SK-N-SH treated with all-trans-retinoic acid at 6 μM for 48 hours (cell line): ENCODE measurements at regions not wholly inside any gene's neighbourhood (a gene's known extent, or its start where the extent isn't known, plus 50 kb on each side); places are given as distances from the start of the nearest gene placed in this dataset.

Experiments used
- ATAC-seq: fragments of 200-7000 bp; cut with Tn5 transposase; 3 replicates; pipeline ENCODE4 v1.9.1; 2020; ENCODE audit warnings: mild to moderate bottlenecking, moderate library complexity
- ARNTL ChIP-seq: fragments of 450-650 bp; formaldehyde crosslinking; IDR thresholded peaks from 2 replicates; pipeline ENCODE4 v1.5.0; 2020; ENCODE audit warnings: low read depth, mild to moderate bottlenecking, moderate library complexity, borderline replicate concordance
- BACH2 ChIP-seq: fragments of 250-450 bp; sonication (Bioruptor Pico); IDR thresholded peaks from 2 replicates; pipeline ENCODE4 v1.9.0; 2021; ENCODE audit warnings: mild to moderate bottlenecking, borderline replicate concordance
- CREB5 ChIP-seq: fragments of 250-450 bp; sonication (Bioruptor Pico); IDR thresholded peaks from 2 replicates; pipeline ENCODE4 v1.5.1; 2020; ENCODE audit warnings: low read depth, mild to moderate bottlenecking, moderate library complexity
- CSDC2 ChIP-seq: fragments of 250-450 bp; sonication (Bioruptor Pico); IDR thresholded peaks from 2 replicates; pipeline ENCODE4 v1.5.0; 2020; ENCODE audit warnings: mild to moderate bottlenecking, moderate library complexity
- ESRRG ChIP-seq: fragments of 250-450 bp; sonication (Bioruptor Pico); IDR thresholded peaks from 2 replicates; pipeline ENCODE4 v1.6.1; 2021; ENCODE audit warnings: mild to moderate bottlenecking
- ISL1 ChIP-seq: fragments of 250-450 bp; sonication (Bioruptor Pico); IDR thresholded peaks from 2 replicates; pipeline ENCODE4 v2.1.2; 2022; ENCODE audit warnings: mild to moderate bottlenecking, moderate library complexity
- OSR1 ChIP-seq: fragments of 250-450 bp; sonication (Bioruptor Pico); IDR thresholded peaks from 2 replicates; pipeline ENCODE4 v1.8.0; 2022; ENCODE audit warnings: moderate library complexity, mild to moderate bottlenecking, inconsistent platforms
- PPARA ChIP-seq: fragments of 250-450 bp; sonication (Bioruptor Pico); IDR thresholded peaks from 2 replicates; pipeline ENCODE4 v1.5.0; 2020; ENCODE audit warnings: mild to moderate bottlenecking, borderline replicate concordance
- RARB ChIP-seq: fragments of 250-450 bp; sonication (Bioruptor Pico); IDR thresholded peaks from 2 replicates; pipeline ENCODE4 v1.8.0; 2021; ENCODE audit warnings: mild to moderate bottlenecking, moderate library complexity
- TCF4 ChIP-seq: fragments of 250-450 bp; sonication (Bioruptor Pico); IDR thresholded peaks from 2 replicates; pipeline ENCODE4 v1.8.0; 2021; ENCODE audit warnings: mild to moderate bottlenecking, moderate library complexity, borderline replicate concordance
- TOX ChIP-seq: fragments of 250-450 bp; sonication (Bioruptor Pico); IDR thresholded peaks from 2 replicates; pipeline ENCODE4 v1.8.0; 2021; ENCODE audit warnings: mild to moderate bottlenecking, moderate library complexity, borderline replicate concordance
- ZC3H10 ChIP-seq: fragments of 250-450 bp; sonication (Bioruptor Pico); IDR thresholded peaks from 2 replicates; pipeline ENCODE4 v1.5.1; 2021; ENCODE audit warnings: mild to moderate bottlenecking, moderate library complexity
- ZFP3 ChIP-seq: fragments of 250-450 bp; sonication (Bioruptor Pico); IDR thresholded peaks from 2 replicates; pipeline ENCODE4 v1.5.0; 2020; ENCODE audit warnings: mild to moderate bottlenecking, moderate library complexity
- ZFP30 ChIP-seq: fragments of 450-650 bp; formaldehyde crosslinking; IDR thresholded peaks from 2 replicates; pipeline ENCODE4 v1.5.0; 2022; ENCODE audit warnings: mild to moderate bottlenecking, moderate library complexity
- ZNF565 ChIP-seq: fragments of 450-650 bp; formaldehyde crosslinking; conservative IDR thresholded peaks from 2 replicates; pipeline ENCODE4 v1.5.0; 2020; ENCODE audit warnings: low read depth, mild to moderate bottlenecking, moderate library complexity
- ZNF70 ChIP-seq: fragments of 450-650 bp; formaldehyde crosslinking; IDR thresholded peaks from 2 replicates; pipeline ENCODE4 v1.5.0; 2020; ENCODE audit warnings: mild to moderate bottlenecking, moderate library complexity
- ZNF8 ChIP-seq: fragments of 450-650 bp; formaldehyde crosslinking; IDR thresholded peaks from 2 replicates; pipeline ENCODE4 v1.5.0; 2020; ENCODE audit warnings: mild to moderate bottlenecking, moderate library complexity
- TF ChIP-seq, protein P1 (sequence below): fragments of 250-450 bp; sonication (Bioruptor Pico); IDR thresholded peaks from 2 replicates; pipeline ENCODE4 v1.5.0; 2020; ENCODE audit warnings: mild to moderate bottlenecking, moderate library complexity
- TF ChIP-seq, protein P2 (sequence below): fragments of 250-450 bp; sonication (Bioruptor Pico); IDR thresholded peaks from 2 replicates; pipeline ENCODE4 v1.8.0; 2021; ENCODE audit warnings: low read depth, mild to moderate bottlenecking, moderate library complexity, borderline replicate concordance
- TF ChIP-seq, protein P3 (sequence below): fragments of 250-450 bp; sonication (Bioruptor Pico); IDR thresholded peaks from 2 replicates; pipeline ENCODE4 v1.5.1; 2021; ENCODE audit warnings: mild to moderate bottlenecking, moderate library complexity
- TF ChIP-seq, protein P4 (sequence below): fragments of 250-450 bp; sonication (Bioruptor Pico); IDR thresholded peaks from 2 replicates; pipeline ENCODE4 v1.8.0; 2020; ENCODE audit warnings: mild to moderate bottlenecking, moderate library complexity, borderline replicate concordance

- TF ChIP-seq, protein P1, sequence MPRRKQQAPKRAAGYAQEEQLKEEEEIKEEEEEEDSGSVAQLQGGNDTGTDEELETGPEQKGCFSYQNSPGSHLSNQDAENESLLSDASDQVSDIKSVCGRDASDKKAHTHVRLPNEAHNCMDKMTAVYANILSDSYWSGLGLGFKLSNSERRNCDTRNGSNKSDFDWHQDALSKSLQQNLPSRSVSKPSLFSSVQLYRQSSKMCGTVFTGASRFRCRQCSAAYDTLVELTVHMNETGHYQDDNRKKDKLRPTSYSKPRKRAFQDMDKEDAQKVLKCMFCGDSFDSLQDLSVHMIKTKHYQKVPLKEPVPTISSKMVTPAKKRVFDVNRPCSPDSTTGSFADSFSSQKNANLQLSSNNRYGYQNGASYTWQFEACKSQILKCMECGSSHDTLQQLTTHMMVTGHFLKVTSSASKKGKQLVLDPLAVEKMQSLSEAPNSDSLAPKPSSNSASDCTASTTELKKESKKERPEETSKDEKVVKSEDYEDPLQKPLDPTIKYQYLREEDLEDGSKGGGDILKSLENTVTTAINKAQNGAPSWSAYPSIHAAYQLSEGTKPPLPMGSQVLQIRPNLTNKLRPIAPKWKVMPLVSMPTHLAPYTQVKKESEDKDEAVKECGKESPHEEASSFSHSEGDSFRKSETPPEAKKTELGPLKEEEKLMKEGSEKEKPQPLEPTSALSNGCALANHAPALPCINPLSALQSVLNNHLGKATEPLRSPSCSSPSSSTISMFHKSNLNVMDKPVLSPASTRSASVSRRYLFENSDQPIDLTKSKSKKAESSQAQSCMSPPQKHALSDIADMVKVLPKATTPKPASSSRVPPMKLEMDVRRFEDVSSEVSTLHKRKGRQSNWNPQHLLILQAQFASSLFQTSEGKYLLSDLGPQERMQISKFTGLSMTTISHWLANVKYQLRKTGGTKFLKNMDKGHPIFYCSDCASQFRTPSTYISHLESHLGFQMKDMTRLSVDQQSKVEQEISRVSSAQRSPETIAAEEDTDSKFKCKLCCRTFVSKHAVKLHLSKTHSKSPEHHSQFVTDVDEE = no peak
Observed at GRCh38 chr10:108639010-108639409, 1284.3 kb downstream of the XPNPEP1 start (continued).

GRCh38 chr10:108638225-108638624 lies 1285.1 kb downstream of the XPNPEP1 start:
- ATAC-seq = no peak
- TF ChIP-seq ZC3H10 (CRISPR knock-in tag) (no peak), ARNTL (CRISPR knock-in tag) (no peak), OSR1 (CRISPR knock-in tag) (no peak), ISL1 (CRISPR knock-in tag) (no peak), ZNF8 (CRISPR knock-in tag) (no peak), ZNF70 (CRISPR knock-in tag) (no peak)

- no peak for ATAC-seq
- TF ChIP-seq PPARA (CRISPR knock-in tag) (no peak), ZNF70 (CRISPR knock-in tag) (no peak), TOX (CRISPR knock-in tag) (no peak), ISL1 (CRISPR knock-in tag) (no peak), ESRRG (CRISPR knock-in tag) (no peak), ZFP30 (CRISPR knock-in tag) (no peak), TCF4 (CRISPR knock-in tag) (no peak), CSDC2 (CRISPR knock-in tag) (no peak), ZNF565 (no peak), RARB (CRISPR knock-in tag) (no peak), OSR1 (CRISPR knock-in tag) (no peak), CREB5 (CRISPR knock-in tag) (no peak)
- TF ChIP-seq, protein P1 = no peak
- TF ChIP-seq, protein P2, sequence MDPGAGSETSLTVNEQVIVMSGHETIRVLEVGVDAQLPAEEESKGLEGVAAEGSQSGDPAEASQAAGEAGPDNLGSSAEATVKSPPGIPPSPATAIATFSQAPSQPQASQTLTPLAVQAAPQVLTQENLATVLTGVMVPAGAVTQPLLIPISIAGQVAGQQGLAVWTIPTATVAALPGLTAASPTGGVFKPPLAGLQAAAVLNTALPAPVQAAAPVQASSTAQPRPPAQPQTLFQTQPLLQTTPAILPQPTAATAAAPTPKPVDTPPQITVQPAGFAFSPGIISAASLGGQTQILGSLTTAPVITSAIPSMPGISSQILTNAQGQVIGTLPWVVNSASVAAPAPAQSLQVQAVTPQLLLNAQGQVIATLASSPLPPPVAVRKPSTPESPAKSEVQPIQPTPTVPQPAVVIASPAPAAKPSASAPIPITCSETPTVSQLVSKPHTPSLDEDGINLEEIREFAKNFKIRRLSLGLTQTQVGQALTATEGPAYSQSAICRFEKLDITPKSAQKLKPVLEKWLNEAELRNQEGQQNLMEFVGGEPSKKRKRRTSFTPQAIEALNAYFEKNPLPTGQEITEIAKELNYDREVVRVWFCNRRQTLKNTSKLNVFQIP (CRISPR knock-in tag) = no peak
- TF ChIP-seq, protein P3, sequence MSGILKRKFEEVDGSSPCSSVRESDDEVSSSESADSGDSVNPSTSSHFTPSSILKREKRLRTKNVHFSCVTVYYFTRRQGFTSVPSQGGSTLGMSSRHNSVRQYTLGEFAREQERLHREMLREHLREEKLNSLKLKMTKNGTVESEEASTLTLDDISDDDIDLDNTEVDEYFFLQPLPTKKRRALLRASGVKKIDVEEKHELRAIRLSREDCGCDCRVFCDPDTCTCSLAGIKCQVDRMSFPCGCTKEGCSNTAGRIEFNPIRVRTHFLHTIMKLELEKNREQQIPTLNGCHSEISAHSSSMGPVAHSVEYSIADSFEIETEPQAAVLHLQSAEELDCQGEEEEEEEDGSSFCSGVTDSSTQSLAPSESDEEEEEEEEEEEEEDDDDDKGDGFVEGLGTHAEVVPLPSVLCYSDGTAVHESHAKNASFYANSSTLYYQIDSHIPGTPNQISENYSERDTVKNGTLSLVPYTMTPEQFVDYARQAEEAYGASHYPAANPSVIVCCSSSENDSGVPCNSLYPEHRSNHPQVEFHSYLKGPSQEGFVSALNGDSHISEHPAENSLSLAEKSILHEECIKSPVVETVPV = no peak
Observed at GRCh38 chr10:108633046-108633445, 1290.3 kb downstream of the XPNPEP1 start.

DNA sequence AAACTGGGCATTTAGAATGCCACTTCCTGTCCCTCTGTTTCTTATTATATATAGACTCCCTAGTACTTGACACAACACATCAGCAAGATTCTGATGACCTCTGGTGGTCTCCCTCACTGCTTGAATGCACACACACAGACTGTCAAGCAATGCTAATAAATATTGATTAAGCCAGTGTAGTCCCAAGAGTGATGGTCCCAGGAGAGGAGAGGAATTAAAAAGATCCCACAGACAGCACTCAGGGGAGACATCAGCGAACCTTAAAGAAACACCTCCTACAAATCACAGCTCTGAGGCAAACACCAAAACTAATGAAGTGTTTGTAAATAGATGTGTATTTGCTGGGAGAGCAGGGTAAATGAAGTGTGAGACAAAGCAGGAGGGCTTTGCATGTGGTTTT lies 1291.2 kb downstream of the XPNPEP1 start:
- no peak for ATAC-seq
- TF ChIP-seq ZNF565 = no peak
- no peak for TF ChIP-seq OSR1 (CRISPR knock-in tag)
- TF ChIP-seq TCF4 (CRISPR knock-in tag) = no peak
- TF ChIP-seq ISL1 (CRISPR knock-in tag) = no peak
- no peak for TF ChIP-seq RARB (CRISPR knock-in tag)
- no peak for TF ChIP-seq ARNTL (CRISPR knock-in tag)
- TF ChIP-seq, protein P1 = no peak
- TF ChIP-seq ZFP3 (CRISPR knock-in tag) = no peak
- no peak for TF ChIP-seq ZNF8 (CRISPR knock-in tag)
- no peak for TF ChIP-seq ZNF70 (CRISPR knock-in tag)
- TF ChIP-seq, protein P4, sequence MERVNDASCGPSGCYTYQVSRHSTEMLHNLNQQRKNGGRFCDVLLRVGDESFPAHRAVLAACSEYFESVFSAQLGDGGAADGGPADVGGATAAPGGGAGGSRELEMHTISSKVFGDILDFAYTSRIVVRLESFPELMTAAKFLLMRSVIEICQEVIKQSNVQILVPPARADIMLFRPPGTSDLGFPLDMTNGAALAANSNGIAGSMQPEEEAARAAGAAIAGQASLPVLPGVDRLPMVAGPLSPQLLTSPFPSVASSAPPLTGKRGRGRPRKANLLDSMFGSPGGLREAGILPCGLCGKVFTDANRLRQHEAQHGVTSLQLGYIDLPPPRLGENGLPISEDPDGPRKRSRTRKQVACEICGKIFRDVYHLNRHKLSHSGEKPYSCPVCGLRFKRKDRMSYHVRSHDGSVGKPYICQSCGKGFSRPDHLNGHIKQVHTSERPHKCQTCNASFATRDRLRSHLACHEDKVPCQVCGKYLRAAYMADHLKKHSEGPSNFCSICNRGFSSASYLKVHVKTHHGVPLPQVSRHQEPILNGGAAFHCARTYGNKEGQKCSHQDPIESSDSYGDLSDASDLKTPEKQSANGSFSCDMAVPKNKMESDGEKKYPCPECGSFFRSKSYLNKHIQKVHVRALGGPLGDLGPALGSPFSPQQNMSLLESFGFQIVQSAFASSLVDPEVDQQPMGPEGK = no peak
- TF ChIP-seq BACH2 = no peak
- TF ChIP-seq, all 23 proteins: peak for 0
